ENCODE measurements at regions not wholly inside any gene's neighbourhood (a gene's known extent, or its start where the extent isn't known, plus 50 kb on each side); places are given as distances from the start of the nearest gene placed in this dataset.

- no peak for DNase-seq (ENCODE audit: extremely low spot score)
- TF ChIP-seq CTCF (IDR thresholded peaks at IDR 0.05; ENCODE audit: control extremely low read depth, extremely low read depth, low read depth, missing control alignments) = no peak
- ChIA-PET CTCF (no interaction called here), POLR2A (no interaction called here)
Measured at GRCh38 chr16:54783980-54784379, 146.7 kb upstream of the IRX5 start.

- no peak for TF ChIP-seq CTCF (IDR thresholded peaks at IDR 0.05; ENCODE audit: control extremely low read depth, extremely low read depth, low read depth, missing control alignments)
- ChIA-PET CTCF (no interaction called here), POLR2A (no interaction called here)
- DNase-seq (ENCODE audit: extremely low spot score) = no peak
Measured at GRCh38 chr16:54783226-54783625, 147.4 kb upstream of the IRX5 start.

- DNase-seq (ENCODE audit: extremely low spot score) = no peak
- TF ChIP-seq CTCF (IDR thresholded peaks at IDR 0.05; ENCODE audit: control extremely low read depth, extremely low read depth, low read depth, missing control alignments) = no peak
- CTCF ChIA-PET = interaction anchor here (1.3 kb wide), 1 partner anchor 31 kb away, joined by 4 read pairs; no protein-coding TSS in a partner anchor
- POLR2A ChIA-PET = no interaction called here
Measured at GRCh38 chr16:54780266-54780665, 150.4 kb upstream of the IRX5 start.

- no peak for TF ChIP-seq CTCF (IDR thresholded peaks at IDR 0.05; ENCODE audit: control extremely low read depth, extremely low read depth, low read depth, missing control alignments)
- ChIA-PET POLR2A (no interaction called here), CTCF (interaction anchor here (0.6 to 1.3 kb wide), 2 partner anchors 32 to 478 kb away, joined by 3 to 4 read pairs; no protein-coding TSS in a partner anchor)
- no peak for DNase-seq (ENCODE audit: extremely low spot score)
Measured at GRCh38 chr16:54779549-54779948, 151.1 kb upstream of the IRX5 start.

- no peak for DNase-seq (ENCODE audit: extremely low spot score)
- CTCF ChIA-PET = interaction anchor here (1.5 kb wide), 1 partner anchor 12 kb away, joined by 5 read pairs; no protein-coding TSS in a partner anchor
Measured at GRCh38 chr16:54774768-54775167, 155.9 kb upstream of the IRX5 start.

GRCh38 chr16:54772400-54772799 is 158.3 kb upstream of the IRX5 start:
- TF ChIP-seq CTCF (IDR thresholded peaks at IDR 0.05; ENCODE audit: control extremely low read depth, extremely low read depth, low read depth, missing control alignments) = no peak
- DNase-seq (ENCODE audit: extremely low spot score) = no peak
- CTCF ChIA-PET = interaction anchor here (0.9 kb wide), 1 partner anchor 13 kb away, joined by 3 read pairs; no protein-coding TSS in a partner anchor
- POLR2A ChIA-PET = no interaction called here

More at GRCh38 chr16:54774768-54775167, 155.9 kb upstream of the IRX5 start:
- POLR2A ChIA-PET = no interaction called here
- no peak for TF ChIP-seq CTCF (IDR thresholded peaks at IDR 0.05; ENCODE audit: control extremely low read depth, extremely low read depth, low read depth, missing control alignments)

GRCh38 chr16:54766355-54766754 is 164.3 kb upstream of the IRX5 start:
- CTCF ChIA-PET = no interaction called here
- POLR2A ChIA-PET = no interaction called here
- no peak for DNase-seq (ENCODE audit: extremely low spot score)
- TF ChIP-seq CTCF (IDR thresholded peaks at IDR 0.05; ENCODE audit: control extremely low read depth, extremely low read depth, low read depth, missing control alignments) = no peak

All from GM10248 (cell line).